ENCODE measurements at regions not wholly inside any gene's neighbourhood (a gene's known extent, or its start where the extent isn't known, plus 50 kb on each side); places are given as distances from the start of the nearest gene placed in this dataset.

DNA sequence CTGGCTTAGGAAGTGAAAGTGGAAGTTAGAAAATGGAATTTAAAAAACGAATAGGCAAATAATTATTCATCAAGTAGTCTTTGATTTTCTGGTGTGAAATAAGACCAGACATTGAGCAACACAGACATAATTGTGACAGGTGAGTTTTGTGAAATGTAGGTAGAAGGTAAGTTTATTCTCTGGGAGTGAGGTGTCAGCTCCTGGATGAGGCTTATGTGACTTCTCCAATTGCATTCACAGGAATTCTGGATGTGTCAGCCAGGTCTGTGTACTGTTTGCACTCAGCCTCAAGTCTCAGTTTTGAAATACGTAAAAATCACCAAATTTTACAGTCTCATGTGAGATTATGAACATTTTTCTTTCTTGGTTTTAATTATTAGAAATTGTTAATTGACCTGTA is 537.6 kb downstream of the CETN3 start:
- Histone ChIP-seq H3K27ac (no peak overlapping the region), H3K27me3 (no peaks in the 10 kb centered on the region), H3K36me3 (no peaks in the 10 kb centered on the region), H3K9me3 (no peaks in the 10 kb centered on the region), H3K4me3 (no peak overlapping the region), H3K4me1 (no peaks in the 10 kb centered on the region)
- no peak for DNase-seq
- 28 to 41% (median 38%) methylated on average over 2 of the region's 2 CpGs for WGBS, 5 donors
- TF ChIP-seq EP300 (IDR thresholded peaks at IDR 0.05) (no peak), POLR2A (IDR thresholded peaks at IDR 0.05) (no peak), POLR2AphosphoS5 (IDR thresholded peaks at IDR 0.05) (no peak)
- TF ChIP-seq, protein P1, sequence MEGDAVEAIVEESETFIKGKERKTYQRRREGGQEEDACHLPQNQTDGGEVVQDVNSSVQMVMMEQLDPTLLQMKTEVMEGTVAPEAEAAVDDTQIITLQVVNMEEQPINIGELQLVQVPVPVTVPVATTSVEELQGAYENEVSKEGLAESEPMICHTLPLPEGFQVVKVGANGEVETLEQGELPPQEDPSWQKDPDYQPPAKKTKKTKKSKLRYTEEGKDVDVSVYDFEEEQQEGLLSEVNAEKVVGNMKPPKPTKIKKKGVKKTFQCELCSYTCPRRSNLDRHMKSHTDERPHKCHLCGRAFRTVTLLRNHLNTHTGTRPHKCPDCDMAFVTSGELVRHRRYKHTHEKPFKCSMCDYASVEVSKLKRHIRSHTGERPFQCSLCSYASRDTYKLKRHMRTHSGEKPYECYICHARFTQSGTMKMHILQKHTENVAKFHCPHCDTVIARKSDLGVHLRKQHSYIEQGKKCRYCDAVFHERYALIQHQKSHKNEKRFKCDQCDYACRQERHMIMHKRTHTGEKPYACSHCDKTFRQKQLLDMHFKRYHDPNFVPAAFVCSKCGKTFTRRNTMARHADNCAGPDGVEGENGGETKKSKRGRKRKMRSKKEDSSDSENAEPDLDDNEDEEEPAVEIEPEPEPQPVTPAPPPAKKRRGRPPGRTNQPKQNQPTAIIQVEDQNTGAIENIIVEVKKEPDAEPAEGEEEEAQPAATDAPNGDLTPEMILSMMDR (IDR thresholded peaks at IDR 0.05), result no peak
- intact Hi-C loops (cut with DNase I; ENCODE audit: low total_unique reads), result no loop called here

DNA sequence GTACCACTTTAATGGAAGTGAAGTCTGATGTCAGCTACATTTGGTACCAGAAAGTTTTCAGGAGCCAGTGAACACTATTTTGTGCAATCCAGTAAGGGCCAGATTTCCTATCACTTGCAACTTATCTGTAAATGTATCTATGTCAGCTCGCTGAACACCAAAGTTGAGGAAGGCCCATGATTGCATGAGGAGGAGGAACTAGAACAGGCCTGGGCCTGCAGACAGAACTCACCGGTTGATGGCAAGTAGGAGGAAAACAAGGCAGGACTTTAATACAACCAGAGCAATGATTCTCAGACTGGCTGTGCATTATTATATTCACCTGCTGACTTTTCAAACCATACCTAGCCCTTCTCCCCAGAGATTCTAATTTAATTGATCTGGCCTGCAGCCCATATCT is 540.2 kb downstream of the CETN3 start:
- TF ChIP-seq POLR2AphosphoS5 (IDR thresholded peaks at IDR 0.05) (no peak), EP300 (IDR thresholded peaks at IDR 0.05) (no peak), POLR2A (IDR thresholded peaks at IDR 0.05) (no peak)
- TF ChIP-seq, protein P1 (IDR thresholded peaks at IDR 0.05), result no peak
- H3K36me3 ChIP-seq, result no peaks in the 10 kb centered on the region
- H3K27me3 ChIP-seq, result no peaks in the 10 kb centered on the region
- WGBS, 5 donors, result 81 to 95% (median 92%) methylated on average over 2 of the region's 2 CpGs
- intact Hi-C loops (cut with DNase I; ENCODE audit: low total_unique reads), result no loop called here
- no peaks in the 10 kb centered on the region for H3K9me3 ChIP-seq
- no peaks in the 10 kb centered on the region for H3K4me1 ChIP-seq
- DNase-seq, result no peak
- H3K27ac ChIP-seq, result no peak overlapping the region
- no peak overlapping the region for H3K4me3 ChIP-seq

- Histone ChIP-seq H3K36me3 (no peaks in the 10 kb centered on the region), H3K4me3 (no peak overlapping the region), H3K27me3 (no peaks in the 10 kb centered on the region), H3K4me1 (no peaks in the 10 kb centered on the region), H3K27ac (no peak overlapping the region), H3K9me3 (no peaks in the 10 kb centered on the region)
- TF ChIP-seq, protein P1 (IDR thresholded peaks at IDR 0.05), result no peak
- TF ChIP-seq POLR2A (IDR thresholded peaks at IDR 0.05), result no peak
- TF ChIP-seq POLR2AphosphoS5 (IDR thresholded peaks at IDR 0.05), result no peak
- TF ChIP-seq EP300 (IDR thresholded peaks at IDR 0.05), result no peak
- DNase-seq, result no peak
- 65 to 80% (median 69%) methylated on average over 3 of the region's 3 CpGs for WGBS, 5 donors
- intact Hi-C loops (cut with DNase I; ENCODE audit: low total_unique reads), result no loop called here
Observed at GRCh38 chr5:89866410-89866809, 543.1 kb downstream of the CETN3 start.

DNA sequence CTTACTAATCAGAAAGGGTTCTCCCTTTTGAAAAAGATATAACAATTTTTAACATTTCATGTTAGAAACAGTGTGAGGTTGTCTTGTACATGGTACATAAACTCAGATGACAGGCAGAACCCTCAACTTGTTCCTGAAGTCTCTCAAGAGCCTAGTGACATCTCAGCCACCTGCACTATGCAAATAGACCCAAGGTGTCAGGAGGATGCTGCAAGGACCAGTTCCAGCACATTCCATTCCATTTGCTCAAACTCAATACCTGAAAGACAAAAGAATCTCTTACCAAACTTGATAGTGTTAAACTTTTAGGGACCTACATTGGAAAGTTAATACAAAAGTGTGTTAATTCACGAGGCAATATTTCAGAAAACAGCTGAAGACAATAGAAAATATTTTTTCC is 544.6 kb downstream of the CETN3 start:
- WGBS, 5 donors, result 50 to 77% (median 71%) methylated on average over 1 of the region's 1 CpG

More for the DNA sequence above, 544.6 kb downstream of the CETN3 start:
- intact Hi-C loops (cut with DNase I; ENCODE audit: low total_unique reads), result no loop called here
- Histone ChIP-seq H3K4me3 (no peak overlapping the region), H3K9me3 (no peaks in the 10 kb centered on the region), H3K4me1 (no peaks in the 10 kb centered on the region), H3K36me3 (no peaks in the 10 kb centered on the region), H3K27me3 (no peaks in the 10 kb centered on the region), H3K27ac (no peak overlapping the region)
- DNase-seq, result no peak
- TF ChIP-seq POLR2AphosphoS5 (IDR thresholded peaks at IDR 0.05), result no peak
- no peak for TF ChIP-seq POLR2A (IDR thresholded peaks at IDR 0.05)
- TF ChIP-seq, protein P1 (IDR thresholded peaks at IDR 0.05), result no peak
- no peak for TF ChIP-seq EP300 (IDR thresholded peaks at IDR 0.05)

Measured in stomach (tissue), 8 donors.